Left lung (tissue), 4 donors: ENCODE measurements at regions not wholly inside any gene's neighbourhood (a gene's known extent, or its start where the extent isn't known, plus 50 kb on each side); places are given as distances from the start of the nearest gene placed in this dataset.

Source experiments
- ATAC-seq: fragments of 200-7000 bp; cut with Tn5 transposase; one replicate; pipeline ENCODE4 v1.9.1; 2020; ENCODE audit warnings: moderate library complexity
- DNase-seq, 4 donors: peaks; one replicate each; pipeline ENCODE4 v3.0.0-alpha.2; 2013 to 2020
- H3K27ac ChIP-seq, 2 donors: fragments of 200-600 bp; sonication (generic) in 1 of 2; one replicate each; pipeline versions ENCODE4 v1.5.0 to v1.8.0; 2020 to 2021
- H3K27me3 ChIP-seq, 2 donors: fragments of 200-600 bp; sonication (generic) in 1 of 2; one replicate each; pipeline versions ENCODE4 v1.5.0 to v1.8.0; 2020 to 2021
- H3K36me3 ChIP-seq, 2 donors: fragments of 200-600 bp; sonication (generic) in 1 of 2; one replicate each; pipeline versions ENCODE4 v1.5.0 to v1.8.0; 2020 to 2021
- H3K4me1 ChIP-seq, 2 donors: fragments of 200-600 bp; one replicate each; pipeline ENCODE4 v1.8.0; 2021
- H3K4me3 ChIP-seq, 2 donors: fragments of 200-600 bp; sonication (generic) in 1 of 2; one replicate each; pipeline versions ENCODE4 v1.5.0 to v1.8.0; 2020 to 2021; ENCODE audit warnings: mild to moderate bottlenecking in 1 of 2
- H3K9me3 ChIP-seq, 2 donors: fragments of 200-600 bp; sonication (generic) in 1 of 2; one replicate each; pipeline versions ENCODE4 v1.5.0 to v1.8.0; 2020 to 2021
- intact Hi-C, 2 donors: fragments of 100-400 bp; cut with DNase I; formaldehyde crosslinking; loops; one replicate each; pipeline versions ENCODE4 v1.11.2 to v1.14.2; 2022
- TF ChIP-seq, protein P1 (sequence below), 2 donors: fragments of 200-600 bp; sonication (generic) in 1 of 2; IDR thresholded peaks; one replicate each; pipeline versions ENCODE4 v1.5.0 to v1.8.0; 2021; ENCODE audit warnings: antibody characterized with exemption in 2 of 2
- donor health status: DM: no; HTN: yes; CAD: no.
- donor health status: DM: no; HTN: no; CAD: no.

DNA sequence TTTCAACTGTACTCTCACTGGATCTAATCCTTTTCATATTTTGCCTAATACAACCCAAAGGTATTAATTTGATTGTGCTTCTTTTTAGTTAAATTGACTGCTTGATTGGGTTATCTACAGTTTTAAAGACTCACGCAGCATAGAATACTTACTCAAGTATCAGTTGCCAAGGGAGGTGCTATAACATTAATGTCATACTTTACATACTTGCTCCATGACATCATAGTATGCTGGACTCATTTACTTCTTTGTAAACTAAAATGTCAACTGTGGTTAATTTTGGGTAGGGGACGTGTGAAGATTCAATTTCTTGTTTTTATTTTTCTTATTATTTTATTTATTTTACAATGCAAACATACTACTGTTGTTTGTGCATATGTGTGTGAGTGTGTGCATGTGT is 716.2 kb upstream of the VRK2 start:
- Histone ChIP-seq H3K4me1 (no peaks in the 10 kb centered on the region), H3K9me3 (peaks cover 0 to 6% of the 10 kb centered on the region in 2 donors), H3K27ac (no peak overlapping the region), H3K4me3 (no peak overlapping the region), H3K27me3 (no peaks in the 10 kb centered on the region), H3K36me3 (no peaks in the 10 kb centered on the region)
- DNase-seq (no peak), ATAC-seq (no peak)
- intact Hi-C loops = no loop called here
- TF ChIP-seq, protein P1, sequence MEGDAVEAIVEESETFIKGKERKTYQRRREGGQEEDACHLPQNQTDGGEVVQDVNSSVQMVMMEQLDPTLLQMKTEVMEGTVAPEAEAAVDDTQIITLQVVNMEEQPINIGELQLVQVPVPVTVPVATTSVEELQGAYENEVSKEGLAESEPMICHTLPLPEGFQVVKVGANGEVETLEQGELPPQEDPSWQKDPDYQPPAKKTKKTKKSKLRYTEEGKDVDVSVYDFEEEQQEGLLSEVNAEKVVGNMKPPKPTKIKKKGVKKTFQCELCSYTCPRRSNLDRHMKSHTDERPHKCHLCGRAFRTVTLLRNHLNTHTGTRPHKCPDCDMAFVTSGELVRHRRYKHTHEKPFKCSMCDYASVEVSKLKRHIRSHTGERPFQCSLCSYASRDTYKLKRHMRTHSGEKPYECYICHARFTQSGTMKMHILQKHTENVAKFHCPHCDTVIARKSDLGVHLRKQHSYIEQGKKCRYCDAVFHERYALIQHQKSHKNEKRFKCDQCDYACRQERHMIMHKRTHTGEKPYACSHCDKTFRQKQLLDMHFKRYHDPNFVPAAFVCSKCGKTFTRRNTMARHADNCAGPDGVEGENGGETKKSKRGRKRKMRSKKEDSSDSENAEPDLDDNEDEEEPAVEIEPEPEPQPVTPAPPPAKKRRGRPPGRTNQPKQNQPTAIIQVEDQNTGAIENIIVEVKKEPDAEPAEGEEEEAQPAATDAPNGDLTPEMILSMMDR (IDR thresholded peaks at IDR 0.05) = no peak

DNA sequence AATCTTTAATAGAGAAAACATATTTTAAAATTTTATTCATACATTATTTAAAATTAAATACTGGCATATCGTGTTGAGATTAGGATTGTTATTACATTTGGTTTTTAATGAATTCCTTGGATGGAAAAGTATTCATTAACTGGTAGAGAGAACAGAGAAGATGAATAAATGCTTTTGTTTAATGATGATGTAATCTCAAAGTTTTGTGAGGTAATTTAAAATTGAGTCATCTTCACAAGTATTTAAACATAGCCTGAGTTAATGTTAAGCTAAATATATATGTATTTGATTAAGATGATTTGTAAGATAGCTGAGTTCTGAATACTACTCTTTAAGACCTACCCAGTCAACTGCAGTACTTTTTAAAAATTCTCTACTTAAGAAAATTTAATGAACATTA is 713.4 kb upstream of the VRK2 start:
- H3K27ac ChIP-seq = no peak overlapping the region
- H3K4me1 ChIP-seq = no peaks in the 10 kb centered on the region
- peaks cover 0 to 2% of the 10 kb centered on the region in 2 donors for H3K9me3 ChIP-seq
- no peak for ATAC-seq
- H3K36me3 ChIP-seq = no peaks in the 10 kb centered on the region
- intact Hi-C loops = no loop called here
- no peak overlapping the region for H3K4me3 ChIP-seq
- DNase-seq = no peak
- TF ChIP-seq, protein P1 (IDR thresholded peaks at IDR 0.05) = no peak
- H3K27me3 ChIP-seq = no peaks in the 10 kb centered on the region

DNA sequence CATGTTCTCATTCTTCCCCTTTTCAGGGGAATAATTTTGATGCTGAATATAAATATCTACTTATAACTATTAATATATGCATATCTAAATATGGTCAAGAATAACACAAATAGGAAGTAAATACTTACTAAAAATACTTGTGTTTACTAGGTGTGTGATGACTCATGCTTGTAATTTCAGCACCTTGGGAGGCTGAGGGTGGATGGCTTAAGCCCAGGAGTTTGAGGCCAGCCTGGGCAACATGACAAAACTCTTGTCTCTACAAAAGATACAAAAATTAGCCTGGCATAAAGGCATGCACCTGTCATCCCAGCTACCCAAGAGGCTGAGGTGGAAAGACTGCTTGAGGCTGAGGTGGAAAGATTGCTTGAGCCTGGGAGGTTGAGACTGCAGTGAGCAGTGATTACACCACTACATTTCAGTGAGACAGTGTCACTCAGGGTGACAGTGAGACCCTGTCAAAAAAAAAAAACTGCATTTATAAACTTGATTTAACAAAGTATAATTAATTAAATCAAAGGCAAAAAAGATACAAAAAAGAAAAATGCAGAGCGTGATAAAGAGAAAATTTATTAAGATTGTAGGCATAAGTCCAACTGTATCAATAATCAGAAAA is 703.1 kb upstream of the VRK2 start:
- H3K27me3 ChIP-seq = no peaks in the 10 kb centered on the region
- no peaks in the 10 kb centered on the region for H3K4me1 ChIP-seq
- intact Hi-C loops = no loop called here
- H3K36me3 ChIP-seq = no peaks in the 10 kb centered on the region
- peaks cover 0 to 18% of the 10 kb centered on the region in 2 donors for H3K9me3 ChIP-seq
- no peak overlapping the region for H3K27ac ChIP-seq
- DNase-seq (no peak), ATAC-seq (no peak)
- no peak overlapping the region for H3K4me3 ChIP-seq
- TF ChIP-seq, protein P1 (IDR thresholded peaks at IDR 0.05) = no peak

DNA sequence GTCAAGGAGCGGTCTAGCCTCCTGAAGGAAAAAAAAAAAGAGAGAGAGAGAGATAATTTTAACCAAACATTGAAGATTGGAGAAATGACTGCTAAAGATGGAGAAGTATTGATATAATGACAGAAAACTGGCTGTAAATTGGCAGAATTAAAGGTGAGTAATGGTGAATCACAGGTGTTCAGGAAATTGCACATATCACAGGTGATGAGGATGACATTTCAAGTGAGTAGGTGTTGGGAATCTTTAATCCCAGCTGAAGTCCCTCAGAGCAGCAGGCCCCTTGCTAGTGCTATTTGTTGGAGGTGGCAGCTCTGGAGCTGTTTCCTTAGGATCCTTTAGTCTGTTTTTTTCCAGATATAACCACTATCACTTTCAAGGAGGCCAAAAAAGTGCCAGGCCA is 678.4 kb upstream of the VRK2 start:
- DNase-seq (no peak), ATAC-seq (no peak)
- Histone ChIP-seq H3K36me3 (no peaks in the 10 kb centered on the region), H3K27me3 (no peaks in the 10 kb centered on the region), H3K27ac (no peak overlapping the region), H3K4me3 (no peak overlapping the region), H3K9me3 (no peaks in the 10 kb centered on the region), H3K4me1 (no peaks in the 10 kb centered on the region)
- intact Hi-C loops = no loop called here
- TF ChIP-seq, protein P1 (IDR thresholded peaks at IDR 0.05) = no peak

GRCh38 chr2:57370882-57371585 is 675.6 kb upstream of the VRK2 start:
- TF ChIP-seq, protein P1 (IDR thresholded peaks at IDR 0.05) = no peak
- H3K27me3 ChIP-seq = no peaks in the 10 kb centered on the region
- DNase-seq (no peak), ATAC-seq (no peak)
- intact Hi-C loops = no loop called here
- H3K36me3 ChIP-seq = no peaks in the 10 kb centered on the region
- H3K27ac ChIP-seq = no peak overlapping the region
- H3K4me1 ChIP-seq = no peaks in the 10 kb centered on the region
- H3K4me3 ChIP-seq = no peak overlapping the region
- H3K9me3 ChIP-seq = no peaks in the 10 kb centered on the region
